Ovary (tissue), 3 donors: ENCODE measurements at regions not wholly inside any gene's neighbourhood (a gene's known extent, or its start where the extent isn't known, plus 50 kb on each side); places are given as distances from the start of the nearest gene placed in this dataset.

ENCODE experiments used
- CTCF ChIP-seq, 3 donors: fragments of 450-650 bp in 2 of 3; fragments of 200-600 bp in 1 of 3; IDR thresholded peaks; one replicate each; pipeline versions ENCODE4 v1.5.1 to v1.8.0; 2016 to 2022; ENCODE audit warnings: antibody characterized with exemption in 3 of 3, mild to moderate bottlenecking in 1 of 3
- POLR2A ChIP-seq: fragments of 450-650 bp; IDR thresholded peaks from one replicate; pipeline ENCODE4 v1.6.1; 2017; ENCODE audit warnings: antibody characterized with exemption, mild to moderate bottlenecking, moderate library complexity
- donor health status: DM: no; HTN: no; CAD: no.

DNA sequence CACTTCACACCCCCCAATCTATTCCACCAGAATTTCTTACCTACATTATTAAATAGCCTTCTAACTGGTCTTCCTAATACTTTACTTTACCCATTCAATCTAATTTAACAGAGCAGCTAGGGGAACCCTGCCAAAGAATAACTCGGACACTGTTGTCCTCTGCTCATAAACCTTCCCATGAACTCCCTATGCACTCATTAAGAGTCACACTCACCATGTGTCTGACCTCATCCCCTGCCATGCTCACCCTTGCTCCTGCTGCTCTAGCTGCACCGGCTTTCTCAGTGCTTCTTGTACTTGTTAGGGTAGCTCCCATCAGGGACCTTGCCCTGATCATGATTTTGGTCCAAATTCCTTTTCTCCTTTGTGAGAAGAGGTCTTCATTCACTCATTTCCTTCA lies 54.6 kb upstream of the GUCY1A1 start:
- TF ChIP-seq CTCF (IDR thresholded peaks at IDR 0.05), result no peak
- TF ChIP-seq POLR2A, result no peak
